CD4-positive, alpha-beta T cell treated with Interleukin-4 for 4 hours (primary cell): ENCODE measurements at regions not wholly inside any gene's neighbourhood (a gene's known extent, or its start where the extent isn't known, plus 50 kb on each side); places are given as distances from the start of the nearest gene placed in this dataset.

ENCODE experiments used
- DNase-seq: peaks from one replicate; pipeline ENCODE4 v3.0.0-alpha.2; 2020

DNA sequence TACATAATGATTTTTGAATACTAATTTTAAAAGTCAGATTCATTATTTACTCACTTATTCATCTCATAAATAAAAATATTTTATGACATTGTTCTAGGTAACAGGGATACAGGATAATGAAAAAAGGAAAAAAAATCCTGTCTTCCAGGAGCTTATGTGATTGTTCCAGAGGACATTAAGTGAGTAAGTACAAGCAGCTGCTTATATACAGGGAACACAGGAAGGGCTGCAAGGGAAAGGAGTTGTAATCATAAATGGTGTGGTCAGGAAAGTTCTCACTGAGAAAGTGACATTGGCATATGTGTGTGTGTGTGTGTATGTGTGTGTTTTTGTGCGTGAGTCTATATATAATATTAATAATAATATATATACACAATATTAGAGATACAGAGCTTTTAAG is 121.8 kb downstream of the HAO1 start:
- DNase-seq: no peak

DNA sequence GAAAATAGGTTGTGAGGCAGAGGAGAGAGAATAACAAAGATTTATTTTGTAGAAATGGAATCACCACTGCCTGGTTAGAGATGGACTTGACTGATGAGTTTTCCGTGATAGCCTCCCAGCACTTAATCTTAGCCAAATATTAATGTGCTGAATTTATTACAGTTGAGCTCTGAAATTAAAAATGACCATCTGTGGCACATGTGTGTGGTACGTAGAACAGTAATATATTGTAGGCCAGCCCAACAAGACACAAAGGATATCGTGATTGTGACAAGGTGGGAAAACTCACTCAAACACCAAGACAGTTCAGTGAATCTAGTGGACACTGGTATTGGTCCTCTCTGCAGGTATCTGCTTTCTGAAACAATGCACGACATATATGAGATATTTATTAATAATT is 119.4 kb downstream of the HAO1 start:
- DNase-seq: no peak

DNA sequence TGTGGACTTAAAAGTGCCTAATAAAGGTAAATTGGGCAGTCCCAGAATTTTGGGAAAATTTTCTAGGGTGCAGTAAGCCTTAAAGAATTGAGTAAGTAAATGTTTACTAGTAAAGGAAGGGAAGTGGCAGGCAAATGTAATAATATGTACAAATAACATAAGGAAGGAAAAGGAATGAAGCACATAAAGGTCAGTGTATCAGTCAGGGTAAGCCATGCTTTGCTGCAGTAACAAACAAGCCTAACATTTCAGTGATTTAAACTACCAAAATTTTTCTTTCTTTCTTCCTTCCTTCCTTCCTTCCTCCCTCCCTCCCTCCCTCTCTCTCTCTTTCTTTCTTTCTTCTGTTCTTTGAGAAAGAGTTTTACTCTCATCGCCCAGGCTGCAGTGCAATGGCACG is 117.5 kb downstream of the HAO1 start:
- DNase-seq: no peak

DNA sequence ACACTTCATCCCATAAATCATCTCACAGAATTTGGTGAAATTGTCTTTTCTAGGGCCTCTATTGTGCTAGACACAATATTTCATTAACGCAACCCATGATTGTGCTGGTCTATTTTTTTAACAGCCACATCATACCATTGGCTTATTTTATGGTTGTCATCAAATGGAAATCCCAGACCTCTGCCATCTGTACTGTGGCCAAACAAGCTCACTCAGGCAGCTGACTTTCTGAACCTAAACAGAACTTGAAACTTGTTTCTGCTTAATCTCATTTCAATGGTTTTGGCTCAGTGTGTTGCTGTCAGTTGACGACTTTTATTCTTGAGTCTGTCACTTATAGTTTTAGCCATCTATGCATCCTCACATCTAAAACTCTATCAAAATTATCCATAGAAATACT is 111.8 kb downstream of the HAO1 start:
- no peak for DNase-seq

DNA sequence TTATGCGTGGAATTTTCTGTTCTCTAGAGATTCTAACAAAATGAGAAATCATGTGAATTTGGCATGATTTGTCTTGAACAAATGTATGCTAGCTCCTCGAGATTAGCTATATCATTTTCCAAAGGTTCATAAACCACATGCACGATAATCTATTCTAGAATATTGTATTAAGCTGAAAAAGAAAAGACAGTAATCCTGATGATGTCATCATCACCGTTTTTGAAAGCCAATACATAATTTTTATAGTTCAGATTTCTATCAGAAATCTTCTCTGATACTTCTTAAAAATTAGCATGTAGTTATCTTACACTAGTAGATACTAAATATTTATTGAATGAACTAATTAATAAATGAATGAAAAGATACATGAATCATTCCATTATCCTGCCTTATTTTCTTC is 111.2 kb downstream of the HAO1 start:
- no peak for DNase-seq

DNA sequence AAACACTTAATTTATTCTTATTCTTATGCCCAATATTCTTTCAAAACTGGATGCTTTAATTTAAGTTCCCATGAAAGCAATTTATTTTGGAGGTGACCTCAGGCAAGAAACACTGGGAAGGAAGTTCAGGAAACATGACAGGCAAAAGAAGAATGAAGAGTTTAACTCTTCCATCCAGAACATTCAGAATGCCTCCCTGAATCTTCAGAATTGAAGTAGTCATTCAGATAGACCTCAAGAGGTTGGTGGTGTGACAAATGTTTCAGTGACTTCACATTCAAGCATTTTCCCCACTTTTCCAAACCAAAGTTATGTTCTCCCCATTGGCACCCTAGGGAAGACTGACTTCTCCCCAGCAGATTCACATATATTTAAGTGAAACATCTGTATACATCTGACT is 110.5 kb downstream of the HAO1 start:
- DNase-seq: no peak
